Vagina (tissue), 1 donor: ENCODE measurements at regions not wholly inside any gene's neighbourhood (a gene's known extent, or its start where the extent isn't known, plus 50 kb on each side); places are given as distances from the start of the nearest gene placed in this dataset. TPM values are rescaled to one million over a fixed set of nuclear protein-coding genes. Genes with fewer than 3 reads are reported as not detected.

Source experiments
- small RNA-seq: library from RNA; depleted of rRNA; stranded (forward); fragments of <200 nt; gene quantifications from one replicate; pipeline ENCODE3, GENCODE V24; 2016

Small RNAs in the stretch of these regions (small RNA-seq; reads per million reads assigned to genes)
- not detected for gene AC141846.1
